ENCODE measurements at regions not wholly inside any gene's neighbourhood (a gene's known extent, or its start where the extent isn't known, plus 50 kb on each side); places are given as distances from the start of the nearest gene placed in this dataset.

DNA sequence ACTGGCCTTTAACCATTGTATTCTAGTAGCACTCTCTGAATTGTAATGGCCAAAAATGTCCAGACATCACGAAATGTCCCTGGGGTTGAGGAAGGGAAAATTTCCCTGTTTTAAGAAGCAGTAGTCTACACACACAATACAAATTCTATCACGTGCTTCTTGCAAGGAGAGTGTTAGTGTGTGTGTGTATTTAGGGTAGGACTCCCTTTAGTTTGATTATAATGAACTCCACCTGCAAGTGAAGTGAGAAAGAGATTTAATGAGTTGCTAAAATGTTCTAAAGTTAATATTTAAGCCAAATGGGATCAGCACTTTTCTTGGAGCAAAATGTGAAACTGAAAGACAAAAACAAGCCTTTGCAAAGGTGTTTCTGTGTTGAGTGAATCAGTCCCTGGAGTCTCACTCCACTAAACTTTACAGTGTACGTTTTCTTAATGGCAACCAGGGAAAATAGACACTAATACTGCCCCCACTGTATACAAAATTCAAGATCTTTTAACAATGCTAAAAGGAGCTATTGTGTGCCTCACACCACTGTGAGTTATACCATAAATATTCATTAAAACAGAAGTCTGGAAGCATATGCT is 590.3 kb upstream of the TENM4 start:
- H3K4me3 ChIP-seq (replicated peaks in 1 of 3; ENCODE audit: insufficient read depth in 1 of 3, low read depth in 1 of 3, low read length in 3 of 3): no peak overlapping the region
- FAIRE-seq (no peak), DNase-seq (ENCODE audit: low read depth, low spot score) (no peak)
- POLR2A ChIA-PET: no interaction called here
- H3K9ac ChIP-seq (replicated peaks; ENCODE audit: extremely low read depth, insufficient read depth, low read length): no peak overlapping the region
- intact Hi-C loops (cut with micrococcal nuclease): no loop called here
- BruUV-seq (replicated peaks): no TSS peak
- H2AFZ ChIP-seq (ENCODE audit: low read depth, low read length): no peak overlapping the region
- no peaks in the 10 kb centered on the region for H3K9me3 ChIP-seq (replicated peaks; ENCODE audit: control insufficient read depth, insufficient read depth, low read length)
- CTCF ChIA-PET: no interaction called here
- H3K4me2 ChIP-seq (ENCODE audit: insufficient read depth, low read length): no peak overlapping the region
- H3K4me1 ChIP-seq (ENCODE audit: control insufficient read depth, extremely low read depth, insufficient read depth, low read length): no peaks in the 10 kb centered on the region
- H3K79me2 ChIP-seq (ENCODE audit: control insufficient read depth, insufficient read depth, low read length): no peaks in the 10 kb centered on the region
- no peaks in the 10 kb centered on the region for H3K36me3 ChIP-seq (ENCODE audit: control insufficient read depth in 2 of 2, extremely low read depth in 1 of 2, insufficient read depth in 2 of 2, low read length in 2 of 2)
- TF ChIP-seq JUN (IDR thresholded peaks at IDR 0.05; ENCODE audit: borderline replicate concordance, insufficient read depth, insufficient read length, low read depth) (no peak), POLR2A (IDR thresholded peaks at IDR 0.05; ENCODE audit: low read depth, low read length) (no peak), EZH2 (IDR thresholded peaks at IDR 0.05; ENCODE audit: borderline replicate concordance, low read depth, low read length, severe bottlenecking) (no peak), MYC (IDR thresholded peaks at IDR 0.05; ENCODE audit: low read depth, low read length) (no peak), MAX (IDR thresholded peaks at IDR 0.05; ENCODE audit: insufficient read depth, insufficient read length) (no peak), GATA2 (IDR thresholded peaks at IDR 0.05; ENCODE audit: insufficient read depth, insufficient read length, low read depth, low read length) (no peak), FOS (IDR thresholded peaks at IDR 0.05; ENCODE audit: borderline replicate concordance, insufficient read depth, low read length) (no peak), POLR2AphosphoS5 (IDR thresholded peaks at IDR 0.05; ENCODE audit: insufficient read depth, low read depth, low read length) (no peak), CTCF (IDR thresholded peaks at IDR 0.05; ENCODE audit: extremely low read depth in 1 of 2, insufficient read depth in 1 of 2, low read depth in 1 of 2, low read length in 2 of 2) (no peak)
- dilution Hi-C loops (cut with MboI; ENCODE audit: extremely low pct_ligation_motif_present, low sequenced_read_pairs): no loop called here
- H3K27ac ChIP-seq (ENCODE audit: insufficient read depth, low read depth, low read length): no peak overlapping the region
- H3K27me3 ChIP-seq (ENCODE audit: control insufficient read depth in 2 of 2, insufficient read depth in 2 of 2, low read length in 2 of 2): no peaks in the 10 kb centered on the region
- no peaks in the 10 kb centered on the region for H3K9me1 ChIP-seq (replicated peaks; ENCODE audit: control insufficient read depth, extremely low read depth, insufficient read depth, low read length)
- no peaks in the 10 kb centered on the region for H4K20me1 ChIP-seq (replicated peaks; ENCODE audit: control insufficient read depth, extremely low read depth, insufficient read depth, low read length)
